K562 (cell line): ENCODE measurements at regions not wholly inside any gene's neighbourhood (a gene's known extent, or its start where the extent isn't known, plus 50 kb on each side); places are given as distances from the start of the nearest gene placed in this dataset.

ENCODE experiments used
- ATAC-seq: fragments of 200-7000 bp; cut with Tn5 transposase; 3 replicates; pipeline ENCODE4 v1.9.1; 2020; ENCODE audit warnings: moderate library complexity
- BruUV-seq: library from RNA; stranded (reverse); fragments of 400-500 nt; replicated peaks from 2 replicates; lab custom pipeline; 2021; lab: Mats Ljungman, UMichigan
- CTCF ChIA-PET: fragments of 300-600 bp; formaldehyde crosslinking; extraction: SDS; loops from one replicate; lab custom pipeline; 2021; ENCODE audit warnings: low intra/inter-chr PET ratio; lab: Yijun Ruan, JAX
- POLR2A ChIA-PET: fragments of 300-600, 350-650 bp; sonication (Branson Sonifier 250); formaldehyde crosslinking; extraction: SDS; loops from one replicate; lab custom pipeline; 2021; ENCODE audit warnings: antibody characterized with exemption, inconsistent platforms; lab: Yijun Ruan, JAX
- DNase-seq, 4 experiments: peaks; one replicate each; pipeline versions ENCODE4 v3.0.0 to v3.0.0-alpha.2; 2011 to 2018; ENCODE audit warnings: low spot score in 3 of 4, mixed read lengths in 3 of 4; ENCODE audit errors: extremely low read depth in 1 of 4
- FAIRE-seq: peaks from 2 replicates; lab custom pipeline; 2011; peaks lifted over from hg19 to GRCh38; lab: Jason Lieb, UNC
- H2AFZ ChIP-seq: 2 replicates; pipeline ENCODE4 v1.6.0; 2011; ENCODE audit warnings: low read depth, low read length, control low read depth, inconsistent platforms
- H3K27ac ChIP-seq: fragments of 200-600 bp; 3 replicates; pipeline ENCODE4 v1.8.0; 2011; ENCODE audit warnings: low read depth, mild to moderate bottlenecking, control low read depth, inconsistent platforms, low read length, moderate library complexity, mixed read lengths; ENCODE audit errors: extremely low read depth
- H3K27me3 ChIP-seq, 2 experiments: fragments of 300-600 bp in 1 of 2; 2 replicates in 1 of 2; 3 replicates in 1 of 2; pipeline versions ENCODE4 v1.6.0 to v1.8.0; 2011; ENCODE audit warnings: inconsistent platforms in 2 of 2, low read length in 2 of 2, mild to moderate bottlenecking in 1 of 2, mixed read lengths in 1 of 2, moderate library complexity in 1 of 2; ENCODE audit not compliant: control insufficient read depth in 2 of 2, insufficient read depth in 2 of 2
- H3K36me3 ChIP-seq: fragments of 300-600 bp; 3 replicates; pipeline ENCODE4 v1.8.0; 2011; ENCODE audit warnings: mild to moderate bottlenecking, low read length, inconsistent platforms; ENCODE audit not compliant: control insufficient read depth, insufficient read depth
- H3K4me1 ChIP-seq, 2 experiments: fragments of 200-600 bp in 1 of 2; replicated peaks in 1 of 2; 2 replicates in 1 of 2; 3 replicates in 1 of 2; pipeline versions ENCODE4 v1.5.1 to v1.8.0; 2011; ENCODE audit warnings: inconsistent platforms in 2 of 2, low read length in 2 of 2, mild to moderate bottlenecking in 1 of 2, mixed read lengths in 1 of 2, moderate library complexity in 1 of 2; ENCODE audit not compliant: control insufficient read depth in 2 of 2, insufficient read depth in 2 of 2
- H3K4me2 ChIP-seq: 2 replicates; pipeline ENCODE4 v1.6.1; 2011; ENCODE audit warnings: low read length, control low read depth, inconsistent platforms, mixed read lengths; ENCODE audit not compliant: insufficient read depth
- H3K4me3 ChIP-seq: fragments of 200-600 bp; sonication (generic), shearing (Covaris generic); 2 replicates; pipeline ENCODE4 v1.5.1; 2016; ENCODE audit warnings: control low read depth, inconsistent platforms
- H3K79me2 ChIP-seq: fragments of 200-600 bp; 3 replicates; pipeline ENCODE4 v1.8.0; 2011; ENCODE audit warnings: low read length, inconsistent platforms; ENCODE audit not compliant: control insufficient read depth, insufficient read depth
- H3K9ac ChIP-seq, 2 experiments: 2 replicates each; pipeline versions ENCODE4 v1.6.0 to v1.6.1; 2011; ENCODE audit warnings: low read depth in 2 of 2, low read length in 2 of 2, control low read depth in 1 of 2, inconsistent platforms in 1 of 2, mild to moderate bottlenecking in 1 of 2, mixed read lengths in 1 of 2; ENCODE audit not compliant: insufficient read depth in 1 of 2
- H3K9me1 ChIP-seq: one replicate; pipeline ENCODE4 v1.6.0; 2011; ENCODE audit warnings: inconsistent platforms, mild to moderate bottlenecking, low read length, moderate library complexity; ENCODE audit not compliant: control insufficient read depth, insufficient read depth
- H3K9me3 ChIP-seq: replicated peaks from 2 replicates; pipeline ENCODE4 v1.5.1; 2011; ENCODE audit warnings: low read depth, low read length, inconsistent platforms; ENCODE audit not compliant: control insufficient read depth, insufficient read depth
- H4K20me1 ChIP-seq: replicated peaks from 2 replicates; pipeline ENCODE4 v1.6.1; 2011; ENCODE audit warnings: low read length, inconsistent platforms, mixed read lengths; ENCODE audit not compliant: control insufficient read depth, insufficient read depth
- HLTF ChIP-seq: fragments of 450-650 bp; IDR thresholded peaks from 2 replicates; pipeline ENCODE4 v1.6.1; 2016
- JUND ChIP-seq, 2 experiments: IDR thresholded peaks; 2 replicates in 1 of 2; 3 replicates in 1 of 2; pipeline ENCODE4 v1.6.1; 2011; ENCODE audit warnings: borderline replicate concordance in 2 of 2, low read depth in 2 of 2, low read length in 2 of 2, improper control_type of control experiment in 1 of 2, missing biosample characterization in 1 of 2, missing genetic modification characterization in 1 of 2, missing genetic modification reagents in 1 of 2
- KAT8 ChIP-seq: fragments of 450-650 bp; IDR thresholded peaks from 2 replicates; pipeline ENCODE4 v1.6.1; 2016; ENCODE audit warnings: low read depth, mild to moderate bottlenecking
- MCM2 ChIP-seq: fragments of 450-650 bp; IDR thresholded peaks from 2 replicates; pipeline ENCODE4 v1.6.1; 2017; ENCODE audit warnings: low read depth, mild to moderate bottlenecking
- NCOA4 ChIP-seq: fragments of 450-650 bp; IDR thresholded peaks from 2 replicates; pipeline ENCODE4 v1.6.1; 2018; ENCODE audit warnings: mild to moderate bottlenecking; ENCODE audit not compliant: partially characterized antibody
- PHF20 ChIP-seq: fragments of 450-650 bp; IDR thresholded peaks from 2 replicates; pipeline ENCODE4 v1.6.1; 2018; ENCODE audit not compliant: partially characterized antibody
- ZBTB9 ChIP-seq: fragments of 450-650 bp; formaldehyde crosslinking; IDR thresholded peaks from 2 replicates; pipeline ENCODE4 v1.4.0; 2020; ENCODE audit warnings: mild to moderate bottlenecking, moderate library complexity
- WGBS: fragments of 100-300 bp; shearing (Covaris generic); methylation state at CpG from one replicate; pipeline ENCODE4 v1.1.6; 2016; ENCODE audit warnings: low coverage, mixed read lengths; ENCODE audit not compliant: insufficient coverage; ENCODE audit errors: missing lambda C conversion rate; 5-methylcytosine and 5-hydroxymethylcytosine counted together
- in situ Hi-C: fragments of 300-500 bp; cut with MboI; formaldehyde crosslinking; loops from 4 replicates; pipeline ENCODE4 v1.15.0; 2018; ENCODE audit warnings: inconsistent platforms, mixed read lengths
- intact Hi-C: fragments of 100-400 bp; cut with micrococcal nuclease; formaldehyde crosslinking; loops from 2 replicates; pipeline ENCODE4 v1.14.2; 2022
- TF ChIP-seq, protein P1 (sequence below): IDR thresholded peaks from 3 replicates; pipeline ENCODE4 v1.6.1; 2011; ENCODE audit warnings: borderline replicate concordance, mild to moderate bottlenecking, moderate library complexity; ENCODE audit not compliant: insufficient read length; ENCODE audit errors: extremely low read depth

DNA sequence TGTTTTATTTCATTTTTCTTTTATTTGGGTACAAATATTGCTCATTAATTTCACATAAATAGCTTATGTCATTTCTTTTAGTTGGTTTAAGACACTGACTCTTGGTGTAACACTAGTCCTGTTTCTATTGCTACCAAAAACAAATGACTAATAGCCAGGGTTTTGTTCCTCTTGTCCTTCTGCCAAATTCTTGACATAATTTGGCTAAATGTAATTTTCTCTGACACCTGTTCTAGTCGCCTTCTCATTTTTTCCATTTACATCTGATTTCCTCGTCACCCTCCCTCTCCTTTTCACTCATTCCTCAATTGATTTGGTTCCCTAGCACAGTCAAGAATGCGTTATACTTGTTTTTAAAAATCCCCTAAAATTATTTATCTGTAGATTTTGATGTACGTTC, 1718.7 kb downstream of the EFNB2 start (continued):
- TF ChIP-seq ZBTB9 (CRISPR knock-in tag) (no peak), HLTF (no peak)
- TF ChIP-seq, all 486 proteins: peak for 0

GRCh38 chr13:104810242-104810641, 1725.2 kb downstream of the EFNB2 start:
- no peaks in the 10 kb centered on the region for H3K9me1 ChIP-seq
- H3K4me3 ChIP-seq: no peak overlapping the region
- intact Hi-C loops: no loop called here
- H3K9ac ChIP-seq: no peak overlapping the region
- H3K27ac ChIP-seq: no peak overlapping the region
- 0% methylated on average over 3 of the region's 5 CpGs for WGBS
- no peak overlapping the region for H3K4me2 ChIP-seq
- no peaks in the 10 kb centered on the region for H3K36me3 ChIP-seq
- no TSS peak for BruUV-seq
- ATAC-seq (no peak), FAIRE-seq (no peak), DNase-seq (no peak)
- CTCF ChIA-PET: no interaction called here
- POLR2A ChIA-PET: no interaction called here
- H3K4me1 ChIP-seq: no peaks in the 10 kb centered on the region
- TF ChIP-seq KAT8 (no peak), MCM2 (no peak), JUND (IDR thresholded peaks at IDR 0.05; ENCODE audit: borderline replicate concordance, low read depth, low read length) (no peak), JUND (tag; IDR thresholded peaks at IDR 0.05; ENCODE audit: borderline replicate concordance, low read depth, low read length) (no peak), PHF20 (no peak), NCOA4 (no peak)
- TF ChIP-seq, protein P1, sequence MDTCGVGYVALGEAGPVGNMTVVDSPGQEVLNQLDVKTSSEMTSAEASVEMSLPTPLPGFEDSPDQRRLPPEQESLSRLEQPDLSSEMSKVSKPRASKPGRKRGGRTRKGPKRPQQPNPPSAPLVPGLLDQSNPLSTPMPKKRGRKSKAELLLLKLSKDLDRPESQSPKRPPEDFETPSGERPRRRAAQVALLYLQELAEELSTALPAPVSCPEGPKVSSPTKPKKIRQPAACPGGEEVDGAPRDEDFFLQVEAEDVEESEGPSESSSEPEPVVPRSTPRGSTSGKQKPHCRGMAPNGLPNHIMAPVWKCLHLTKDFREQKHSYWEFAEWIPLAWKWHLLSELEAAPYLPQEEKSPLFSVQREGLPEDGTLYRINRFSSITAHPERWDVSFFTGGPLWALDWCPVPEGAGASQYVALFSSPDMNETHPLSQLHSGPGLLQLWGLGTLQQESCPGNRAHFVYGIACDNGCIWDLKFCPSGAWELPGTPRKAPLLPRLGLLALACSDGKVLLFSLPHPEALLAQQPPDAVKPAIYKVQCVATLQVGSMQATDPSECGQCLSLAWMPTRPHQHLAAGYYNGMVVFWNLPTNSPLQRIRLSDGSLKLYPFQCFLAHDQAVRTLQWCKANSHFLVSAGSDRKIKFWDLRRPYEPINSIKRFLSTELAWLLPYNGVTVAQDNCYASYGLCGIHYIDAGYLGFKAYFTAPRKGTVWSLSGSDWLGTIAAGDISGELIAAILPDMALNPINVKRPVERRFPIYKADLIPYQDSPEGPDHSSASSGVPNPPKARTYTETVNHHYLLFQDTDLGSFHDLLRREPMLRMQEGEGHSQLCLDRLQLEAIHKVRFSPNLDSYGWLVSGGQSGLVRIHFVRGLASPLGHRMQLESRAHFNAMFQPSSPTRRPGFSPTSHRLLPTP: no peak
- no peaks in the 10 kb centered on the region for H4K20me1 ChIP-seq
- no peak overlapping the region for H2AFZ ChIP-seq
- no peaks in the 10 kb centered on the region for H3K79me2 ChIP-seq
- H3K27me3 ChIP-seq: no peaks in the 10 kb centered on the region
- in situ Hi-C loops: no loop called here
- no peaks in the 10 kb centered on the region for H3K9me3 ChIP-seq
